Liver (tissue), 8 donors: ENCODE measurements at regions not wholly inside any gene's neighbourhood (a gene's known extent, or its start where the extent isn't known, plus 50 kb on each side); places are given as distances from the start of the nearest gene placed in this dataset.

Experiments used
- DNase-seq: peaks from one replicate; pipeline ENCODE4 v3.0.0-alpha.2; 2017; ENCODE audit warnings: low spot score
- H3K27ac ChIP-seq, 2 donors: one replicate each; pipeline ENCODE4 v1.7.0; 2013; ENCODE audit warnings: inconsistent platforms in 2 of 2, low read length in 2 of 2, control low read depth in 1 of 2, low read depth in 1 of 2, mild to moderate bottlenecking in 1 of 2
- H3K27me3 ChIP-seq, 4 donors: one replicate each; pipeline versions ENCODE4 v1.6.1 to v1.7.0; 2013; ENCODE audit warnings: low read length in 3 of 4, inconsistent platforms in 1 of 4, mild to moderate bottlenecking in 1 of 4, moderate library complexity in 1 of 4; ENCODE audit not compliant: control insufficient read depth in 4 of 4, insufficient read depth in 4 of 4
- H3K36me3 ChIP-seq, 4 donors: one replicate each; pipeline versions ENCODE4 v1.6.1 to v1.7.0; 2013; ENCODE audit warnings: low read length in 3 of 4, mild to moderate bottlenecking in 3 of 4, low read depth in 1 of 4, moderate library complexity in 1 of 4; ENCODE audit not compliant: control insufficient read depth in 4 of 4, insufficient read depth in 3 of 4
- H3K4me1 ChIP-seq, 4 donors: one replicate each; pipeline versions ENCODE4 v1.6.1 to v1.7.0; 2013; ENCODE audit warnings: low read length in 3 of 4, mild to moderate bottlenecking in 3 of 4, moderate library complexity in 1 of 4; ENCODE audit not compliant: control insufficient read depth in 4 of 4, insufficient read depth in 4 of 4
- H3K4me3 ChIP-seq, 3 donors: one replicate each; pipeline versions ENCODE4 v1.6.1 to v1.7.0; 2013; ENCODE audit warnings: low read length in 3 of 3, control low read depth in 1 of 3, low read depth in 1 of 3, mild to moderate bottlenecking in 1 of 3
- H3K9ac ChIP-seq, 2 donors: one replicate each; pipeline ENCODE4 v1.7.0; 2013; ENCODE audit warnings: low read length in 2 of 2, mild to moderate bottlenecking in 2 of 2, moderate library complexity in 2 of 2, control low read depth in 1 of 2, low read depth in 1 of 2
- H3K9me3 ChIP-seq, 4 donors: one replicate each; pipeline versions ENCODE4 v1.6.1 to v1.7.0; 2013; ENCODE audit warnings: low read length in 3 of 4; ENCODE audit not compliant: control insufficient read depth in 4 of 4
- EGR1 ChIP-seq, 2 donors: IDR thresholded peaks; 2 replicates each; pipeline ENCODE4 v1.6.1; 2016 to 2018; ENCODE audit warnings: antibody characterized with exemption in 2 of 2, low read depth in 2 of 2
- FOXA1 ChIP-seq: IDR thresholded peaks from 2 replicates; pipeline ENCODE4 v1.6.1; 2016; ENCODE audit warnings: antibody characterized with exemption
- FOXA2 ChIP-seq: IDR thresholded peaks from 2 replicates; pipeline ENCODE4 v1.6.1; 2016; ENCODE audit warnings: antibody characterized with exemption
- GABPA ChIP-seq, 2 donors: IDR thresholded peaks in 1 of 2; conservative IDR thresholded peaks in 1 of 2; 2 replicates each; pipeline ENCODE4 v1.6.1; 2016; ENCODE audit warnings: antibody characterized with exemption in 2 of 2, mild to moderate bottlenecking in 1 of 2, moderate library complexity in 1 of 2
- HNF4A ChIP-seq, 2 donors: conservative IDR thresholded peaks; 2 replicates each; pipeline ENCODE4 v1.6.1; 2016; ENCODE audit warnings: antibody characterized with exemption in 2 of 2, mild to moderate bottlenecking in 2 of 2
- HNF4G ChIP-seq: IDR thresholded peaks from 2 replicates; pipeline ENCODE4 v1.6.1; 2016; ENCODE audit warnings: antibody characterized with exemption
- JUND ChIP-seq, 2 donors: IDR thresholded peaks; 2 replicates each; pipeline ENCODE4 v1.6.1; 2016; ENCODE audit warnings: antibody characterized with exemption in 2 of 2
- NR2F2 ChIP-seq: IDR thresholded peaks from 2 replicates; pipeline ENCODE4 v1.6.1; 2016; ENCODE audit warnings: antibody characterized with exemption
- RAD21 ChIP-seq, 2 donors: IDR thresholded peaks; 2 replicates each; pipeline ENCODE4 v1.6.1; 2016; ENCODE audit warnings: antibody characterized with exemption in 2 of 2, mild to moderate bottlenecking in 2 of 2
- RXRA ChIP-seq, 2 donors: IDR thresholded peaks; 2 replicates each; pipeline ENCODE4 v1.6.1; 2017 to 2018; ENCODE audit warnings: antibody characterized with exemption in 2 of 2, mild to moderate bottlenecking in 1 of 2
- SP1 ChIP-seq: IDR thresholded peaks from 2 replicates; pipeline ENCODE4 v1.6.1; 2018; ENCODE audit warnings: antibody characterized with exemption, mild to moderate bottlenecking
- TAF1 ChIP-seq: conservative IDR thresholded peaks from 2 replicates; pipeline ENCODE4 v1.6.1; 2016; ENCODE audit warnings: antibody characterized with exemption, mild to moderate bottlenecking
- YY1 ChIP-seq: IDR thresholded peaks from 2 replicates; pipeline ENCODE4 v1.6.1; 2016; ENCODE audit warnings: antibody characterized with exemption, mild to moderate bottlenecking
- WGBS: extraction: QIAGEN DNeasy Blood & Tissue Kit; methylation state at CpG from one replicate; pipeline ENCODE4 v1.1.7; 2013; 5-methylcytosine and 5-hydroxymethylcytosine counted together
- TF ChIP-seq, protein P1 (sequence below): IDR thresholded peaks from 2 replicates; pipeline ENCODE4 v1.6.1; 2016; ENCODE audit warnings: antibody characterized with exemption
- TF ChIP-seq, protein P2 (sequence below): fragments of 150-350 bp; IDR thresholded peaks from 2 replicates; pipeline ENCODE4 v1.5.1; 2017; ENCODE audit warnings: improper control_type of control experiment, low read depth, low read length; ENCODE audit not compliant: missing input control
- TF ChIP-seq, protein P3 (sequence below): IDR thresholded peaks from 2 replicates; pipeline ENCODE4 v1.6.1; 2016; ENCODE audit warnings: antibody characterized with exemption
- TF ChIP-seq, protein P4 (sequence below): IDR thresholded peaks from 2 replicates; pipeline ENCODE4 v1.6.1; 2016; ENCODE audit warnings: antibody characterized with exemption, mild to moderate bottlenecking
- donor health status: healthy.
- donor health status: healthy.
- donor health status: healthy.
- donor health status: healthy.
- donor health status: healthy.

DNA sequence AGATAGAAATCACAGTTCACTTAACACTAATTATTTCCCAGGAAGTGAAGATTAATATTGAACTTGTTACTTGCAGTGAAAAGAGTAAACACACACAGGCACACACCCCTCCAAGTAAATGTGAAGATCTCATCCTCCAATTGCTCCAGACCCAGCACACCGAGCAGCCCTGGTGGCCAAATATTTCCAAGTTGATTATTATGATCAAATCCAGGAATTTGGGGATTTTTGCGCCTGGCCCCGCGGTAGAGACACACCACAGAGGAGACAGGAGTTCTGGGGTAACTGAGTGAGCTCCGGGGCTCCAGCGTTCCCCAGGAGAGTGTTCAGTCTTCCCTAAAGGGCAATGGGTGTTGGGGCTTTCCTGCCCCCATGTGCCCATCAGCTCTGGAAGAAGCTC, 431.5 kb downstream of the BCL11B start:
- Histone ChIP-seq H3K4me3 (no peak overlapping the region), H3K27me3 (peaks cover 0 to 4% (median 2%) of the 10 kb centered on the region in 4 donors), H3K9ac (no peak overlapping the region), H3K4me1 (no peaks in the 10 kb centered on the region), H3K27ac (no peak overlapping the region), H3K36me3 (no peaks in the 10 kb centered on the region), H3K9me3 (no peaks in the 10 kb centered on the region)
- no peak for DNase-seq
- WGBS: 88% methylated on average over 6 of the region's 6 CpGs
- TF ChIP-seq RAD21 (IDR thresholded peaks at IDR 0.05) (no peak), HNF4G (no peak), SP1 (no peak), TAF1 (no peak), JUND (IDR thresholded peaks at IDR 0.05) (no peak), GABPA (IDR thresholded peaks at IDR 0.05 in 1 of 2, conservative IDR thresholded peaks at IDR 0.05 in 1 of 2) (no peak), RXRA (IDR thresholded peaks at IDR 0.05) (no peak), FOXA1 (no peak), FOXA2 (no peak), YY1 (no peak)
- TF ChIP-seq, protein P1, sequence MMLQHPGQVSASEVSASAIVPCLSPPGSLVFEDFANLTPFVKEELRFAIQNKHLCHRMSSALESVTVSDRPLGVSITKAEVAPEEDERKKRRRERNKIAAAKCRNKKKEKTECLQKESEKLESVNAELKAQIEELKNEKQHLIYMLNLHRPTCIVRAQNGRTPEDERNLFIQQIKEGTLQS: no peak
- TF ChIP-seq, protein P2, sequence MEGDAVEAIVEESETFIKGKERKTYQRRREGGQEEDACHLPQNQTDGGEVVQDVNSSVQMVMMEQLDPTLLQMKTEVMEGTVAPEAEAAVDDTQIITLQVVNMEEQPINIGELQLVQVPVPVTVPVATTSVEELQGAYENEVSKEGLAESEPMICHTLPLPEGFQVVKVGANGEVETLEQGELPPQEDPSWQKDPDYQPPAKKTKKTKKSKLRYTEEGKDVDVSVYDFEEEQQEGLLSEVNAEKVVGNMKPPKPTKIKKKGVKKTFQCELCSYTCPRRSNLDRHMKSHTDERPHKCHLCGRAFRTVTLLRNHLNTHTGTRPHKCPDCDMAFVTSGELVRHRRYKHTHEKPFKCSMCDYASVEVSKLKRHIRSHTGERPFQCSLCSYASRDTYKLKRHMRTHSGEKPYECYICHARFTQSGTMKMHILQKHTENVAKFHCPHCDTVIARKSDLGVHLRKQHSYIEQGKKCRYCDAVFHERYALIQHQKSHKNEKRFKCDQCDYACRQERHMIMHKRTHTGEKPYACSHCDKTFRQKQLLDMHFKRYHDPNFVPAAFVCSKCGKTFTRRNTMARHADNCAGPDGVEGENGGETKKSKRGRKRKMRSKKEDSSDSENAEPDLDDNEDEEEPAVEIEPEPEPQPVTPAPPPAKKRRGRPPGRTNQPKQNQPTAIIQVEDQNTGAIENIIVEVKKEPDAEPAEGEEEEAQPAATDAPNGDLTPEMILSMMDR: no peak
- TF ChIP-seq, protein P3, sequence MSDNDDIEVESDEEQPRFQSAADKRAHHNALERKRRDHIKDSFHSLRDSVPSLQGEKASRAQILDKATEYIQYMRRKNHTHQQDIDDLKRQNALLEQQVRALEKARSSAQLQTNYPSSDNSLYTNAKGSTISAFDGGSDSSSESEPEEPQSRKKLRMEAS: no peak

DNA sequence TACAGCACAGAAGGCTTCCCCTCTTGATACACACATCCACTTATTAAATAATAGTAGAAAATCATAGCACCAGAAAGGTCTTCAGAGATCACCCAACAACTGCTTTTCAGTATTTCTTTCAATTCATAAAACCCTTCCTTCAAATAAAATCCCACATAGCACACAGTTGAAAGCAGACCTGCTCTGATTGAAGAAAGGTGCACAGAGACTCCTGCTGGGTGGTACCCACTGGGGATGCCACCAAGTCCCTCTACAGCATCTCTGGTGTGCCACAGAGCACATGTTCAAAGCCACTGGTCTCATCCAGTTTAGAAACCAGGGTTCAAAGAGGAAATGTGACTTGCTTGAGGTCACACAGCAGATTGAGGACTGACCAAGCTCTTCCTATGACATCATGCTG, 427.5 kb downstream of the BCL11B start:
- Histone ChIP-seq H3K9me3 (peaks cover 0 to 1% (median 0%) of the 10 kb centered on the region in 4 donors), H3K27ac (no peak overlapping the region), H3K4me1 (no peaks in the 10 kb centered on the region), H3K27me3 (peaks cover 0 to 4% (median 2%) of the 10 kb centered on the region in 4 donors), H3K9ac (no peak overlapping the region), H3K4me3 (no peak overlapping the region), H3K36me3 (no peaks in the 10 kb centered on the region)
- no peak for TF ChIP-seq HNF4A (conservative IDR thresholded peaks at IDR 0.05)
- no peak for TF ChIP-seq YY1
- TF ChIP-seq EGR1 (IDR thresholded peaks at IDR 0.05; ENCODE audit: low read depth in 2 of 2): no peak
- TF ChIP-seq JUND (IDR thresholded peaks at IDR 0.05): no peak
- TF ChIP-seq RAD21 (IDR thresholded peaks at IDR 0.05): no peak
- TF ChIP-seq GABPA (IDR thresholded peaks at IDR 0.05 in 1 of 2, conservative IDR thresholded peaks at IDR 0.05 in 1 of 2): no peak
- TF ChIP-seq FOXA2: no peak
- TF ChIP-seq, protein P4, sequence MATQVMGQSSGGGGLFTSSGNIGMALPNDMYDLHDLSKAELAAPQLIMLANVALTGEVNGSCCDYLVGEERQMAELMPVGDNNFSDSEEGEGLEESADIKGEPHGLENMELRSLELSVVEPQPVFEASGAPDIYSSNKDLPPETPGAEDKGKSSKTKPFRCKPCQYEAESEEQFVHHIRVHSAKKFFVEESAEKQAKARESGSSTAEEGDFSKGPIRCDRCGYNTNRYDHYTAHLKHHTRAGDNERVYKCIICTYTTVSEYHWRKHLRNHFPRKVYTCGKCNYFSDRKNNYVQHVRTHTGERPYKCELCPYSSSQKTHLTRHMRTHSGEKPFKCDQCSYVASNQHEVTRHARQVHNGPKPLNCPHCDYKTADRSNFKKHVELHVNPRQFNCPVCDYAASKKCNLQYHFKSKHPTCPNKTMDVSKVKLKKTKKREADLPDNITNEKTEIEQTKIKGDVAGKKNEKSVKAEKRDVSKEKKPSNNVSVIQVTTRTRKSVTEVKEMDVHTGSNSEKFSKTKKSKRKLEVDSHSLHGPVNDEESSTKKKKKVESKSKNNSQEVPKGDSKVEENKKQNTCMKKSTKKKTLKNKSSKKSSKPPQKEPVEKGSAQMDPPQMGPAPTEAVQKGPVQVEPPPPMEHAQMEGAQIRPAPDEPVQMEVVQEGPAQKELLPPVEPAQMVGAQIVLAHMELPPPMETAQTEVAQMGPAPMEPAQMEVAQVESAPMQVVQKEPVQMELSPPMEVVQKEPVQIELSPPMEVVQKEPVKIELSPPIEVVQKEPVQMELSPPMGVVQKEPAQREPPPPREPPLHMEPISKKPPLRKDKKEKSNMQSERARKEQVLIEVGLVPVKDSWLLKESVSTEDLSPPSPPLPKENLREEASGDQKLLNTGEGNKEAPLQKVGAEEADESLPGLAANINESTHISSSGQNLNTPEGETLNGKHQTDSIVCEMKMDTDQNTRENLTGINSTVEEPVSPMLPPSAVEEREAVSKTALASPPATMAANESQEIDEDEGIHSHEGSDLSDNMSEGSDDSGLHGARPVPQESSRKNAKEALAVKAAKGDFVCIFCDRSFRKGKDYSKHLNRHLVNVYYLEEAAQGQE: no peak
- TF ChIP-seq NR2F2: no peak
- TF ChIP-seq RXRA (IDR thresholded peaks at IDR 0.05): no peak
- DNase-seq: no peak
